ENCODE measurements at regions not wholly inside any gene's neighbourhood (a gene's known extent, or its start where the extent isn't known, plus 50 kb on each side); places are given as distances from the start of the nearest gene placed in this dataset.

DNA sequence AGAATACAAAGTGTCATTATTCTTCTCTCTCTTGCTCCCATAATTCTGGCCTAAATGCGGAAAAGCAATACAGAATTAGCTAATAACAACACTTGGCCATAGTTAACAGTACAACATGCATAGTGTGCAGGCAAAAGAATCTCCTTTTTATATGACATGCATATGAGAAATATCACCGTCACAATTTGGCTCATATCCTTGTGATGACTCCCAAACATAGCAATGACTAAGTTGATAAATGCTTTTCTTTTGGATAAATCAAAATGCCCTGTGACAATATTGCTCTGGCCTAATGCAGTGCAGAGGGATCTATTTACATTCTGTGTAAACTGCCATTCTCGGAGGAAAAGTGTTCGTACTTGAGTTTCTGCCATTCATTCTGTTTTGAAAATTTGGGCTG is 121.9 kb upstream of the GHR start:
- TF ChIP-seq EGR1 (IDR thresholded peaks at IDR 0.05; ENCODE audit: low read depth) = no peak
- no peak for TF ChIP-seq CTCF (IDR thresholded peaks at IDR 0.05 in 2 of 3, conservative IDR thresholded peaks at IDR 0.05 in 1 of 3; ENCODE audit: borderline replicate concordance in 1 of 3, insufficient read depth in 1 of 3, low read depth in 2 of 3, low read length in 2 of 3)
- no peak for TF ChIP-seq JUND (IDR thresholded peaks at IDR 0.05)
- TF ChIP-seq POLR2A (IDR thresholded peaks at IDR 0.05; ENCODE audit: borderline replicate concordance, extremely low read depth, insufficient read depth, insufficient read length) = no peak
- TF ChIP-seq SP1 (IDR thresholded peaks at IDR 0.05; ENCODE audit: low read depth) = no peak
- TF ChIP-seq, protein P1, sequence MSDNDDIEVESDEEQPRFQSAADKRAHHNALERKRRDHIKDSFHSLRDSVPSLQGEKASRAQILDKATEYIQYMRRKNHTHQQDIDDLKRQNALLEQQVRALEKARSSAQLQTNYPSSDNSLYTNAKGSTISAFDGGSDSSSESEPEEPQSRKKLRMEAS (IDR thresholded peaks at IDR 0.05) = no peak
- no peak for TF ChIP-seq EZH2phosphoT487 (IDR thresholded peaks at IDR 0.05; ENCODE audit: borderline replicate concordance)
- TF ChIP-seq, protein P2, sequence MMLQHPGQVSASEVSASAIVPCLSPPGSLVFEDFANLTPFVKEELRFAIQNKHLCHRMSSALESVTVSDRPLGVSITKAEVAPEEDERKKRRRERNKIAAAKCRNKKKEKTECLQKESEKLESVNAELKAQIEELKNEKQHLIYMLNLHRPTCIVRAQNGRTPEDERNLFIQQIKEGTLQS (IDR thresholded peaks at IDR 0.05) = no peak
